ENCODE measurements at regions not wholly inside any gene's neighbourhood (a gene's known extent, or its start where the extent isn't known, plus 50 kb on each side); places are given as distances from the start of the nearest gene placed in this dataset.

DNA sequence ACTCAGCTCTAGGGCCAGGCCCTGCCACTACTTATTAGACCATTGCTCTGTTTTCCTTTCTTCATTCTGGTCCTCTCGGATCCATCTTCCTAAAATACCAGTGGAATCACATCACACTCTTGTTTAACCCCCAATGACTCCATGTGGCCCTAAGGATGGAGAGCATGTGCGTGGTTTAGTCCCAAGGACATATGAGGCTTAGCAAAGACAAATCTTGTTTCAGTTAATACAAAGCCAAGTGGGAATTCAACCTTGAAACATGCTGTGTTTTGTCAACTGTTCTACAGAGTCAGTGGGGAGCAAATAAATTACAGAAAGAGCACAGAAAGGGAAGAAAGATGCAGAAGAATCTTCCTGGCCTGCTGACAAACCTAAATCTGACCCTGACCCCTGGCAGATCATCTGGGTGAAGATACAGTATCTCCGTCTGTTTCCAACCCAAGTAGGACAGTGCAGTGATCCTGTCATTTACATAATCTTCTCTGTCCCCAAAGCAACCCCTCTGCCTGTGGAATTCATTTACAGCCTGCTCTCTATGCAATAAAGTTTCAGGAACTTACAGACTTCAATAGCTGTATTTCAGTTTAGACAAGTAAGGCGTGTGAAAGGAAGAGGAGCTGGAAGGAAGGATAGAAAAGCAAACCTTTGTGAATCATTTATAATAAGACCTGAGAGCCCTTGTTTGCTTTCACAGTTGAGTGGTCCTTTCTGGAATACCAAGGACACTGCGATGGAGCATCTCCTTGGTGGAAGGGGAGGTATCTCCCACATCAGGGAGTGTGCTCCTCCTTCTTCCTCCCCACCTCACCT is 144.0 kb downstream of the THBS2 start:
- Mint-ChIP-seq H3K4me1 (no peaks in the 10 kb centered on the region), H3K9me3 (ENCODE audit: insufficient read depth) (peaks cover 7% of the 10 kb centered on the region), H3K27ac (no peak overlapping the region), H3K27me3 (peaks cover 4% of the 10 kb centered on the region), H3K4me3 (no peak overlapping the region)
- DNase-seq (no peak), ATAC-seq (ENCODE audit: low read depth) (no peak)
- H3K36me3 ChIP-seq (replicated peaks in 1 of 2; ENCODE audit: control extremely low read depth in 1 of 2, control insufficient read depth in 1 of 2, extremely low read depth in 1 of 2, insufficient read depth in 2 of 2, low read length in 1 of 2), result no peaks in the 10 kb centered on the region
- TF ChIP-seq, protein P1, sequence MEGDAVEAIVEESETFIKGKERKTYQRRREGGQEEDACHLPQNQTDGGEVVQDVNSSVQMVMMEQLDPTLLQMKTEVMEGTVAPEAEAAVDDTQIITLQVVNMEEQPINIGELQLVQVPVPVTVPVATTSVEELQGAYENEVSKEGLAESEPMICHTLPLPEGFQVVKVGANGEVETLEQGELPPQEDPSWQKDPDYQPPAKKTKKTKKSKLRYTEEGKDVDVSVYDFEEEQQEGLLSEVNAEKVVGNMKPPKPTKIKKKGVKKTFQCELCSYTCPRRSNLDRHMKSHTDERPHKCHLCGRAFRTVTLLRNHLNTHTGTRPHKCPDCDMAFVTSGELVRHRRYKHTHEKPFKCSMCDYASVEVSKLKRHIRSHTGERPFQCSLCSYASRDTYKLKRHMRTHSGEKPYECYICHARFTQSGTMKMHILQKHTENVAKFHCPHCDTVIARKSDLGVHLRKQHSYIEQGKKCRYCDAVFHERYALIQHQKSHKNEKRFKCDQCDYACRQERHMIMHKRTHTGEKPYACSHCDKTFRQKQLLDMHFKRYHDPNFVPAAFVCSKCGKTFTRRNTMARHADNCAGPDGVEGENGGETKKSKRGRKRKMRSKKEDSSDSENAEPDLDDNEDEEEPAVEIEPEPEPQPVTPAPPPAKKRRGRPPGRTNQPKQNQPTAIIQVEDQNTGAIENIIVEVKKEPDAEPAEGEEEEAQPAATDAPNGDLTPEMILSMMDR (IDR thresholded peaks at IDR 0.05), result no peak
- no peaks in the 10 kb centered on the region for H4K20me1 ChIP-seq (ENCODE audit: control insufficient read depth, insufficient read depth, low read length, poor library complexity, severe bottlenecking)
- H3K79me2 ChIP-seq (ENCODE audit: control insufficient read depth, insufficient read depth, low read length), result no peaks in the 10 kb centered on the region
- H2AFZ ChIP-seq (ENCODE audit: insufficient read depth, low read depth, low read length, poor library complexity, severe bottlenecking), result no peak overlapping the region
- peaks cover 0 to 6% (median 0%) of the 10 kb centered on the region in 4 experiments for H3K27me3 ChIP-seq (replicated peaks in 1 of 4; ENCODE audit: control extremely low read depth in 1 of 4, control insufficient read depth in 3 of 4, insufficient read depth in 4 of 4, low read length in 3 of 4)
- WGBS (ENCODE audit: insufficient coverage), result 80% methylated on average over 2 of the region's 5 CpGs
- no peaks in the 10 kb centered on the region for H3K4me1 ChIP-seq (ENCODE audit: control insufficient read depth in 2 of 2, insufficient read depth in 2 of 2, low read length in 2 of 2)
- intact Hi-C loops (cut with micrococcal nuclease), result no loop called here
- ChIA-PET CTCF (no interaction called here), POLR2A (no interaction called here)
- H3K27ac ChIP-seq (ENCODE audit: low read length in 2 of 2), result no peak overlapping the region
- no peaks in the 10 kb centered on the region for H3K9me3 ChIP-seq (ENCODE audit: control extremely low read depth in 1 of 3, control insufficient read depth in 2 of 3, insufficient read depth in 1 of 3, low read length in 2 of 3)
- H3K9ac ChIP-seq (ENCODE audit: low read length), result no peak overlapping the region
- H3K4me3 ChIP-seq (ENCODE audit: control extremely low read depth in 1 of 5, extremely low read depth in 1 of 5, insufficient read depth in 1 of 5, low read depth in 2 of 5, low read length in 4 of 5), result no peak overlapping the region
- H3K4me2 ChIP-seq (replicated peaks; ENCODE audit: low read depth, low read length, poor library complexity, severe bottlenecking), result no peak overlapping the region

DNA sequence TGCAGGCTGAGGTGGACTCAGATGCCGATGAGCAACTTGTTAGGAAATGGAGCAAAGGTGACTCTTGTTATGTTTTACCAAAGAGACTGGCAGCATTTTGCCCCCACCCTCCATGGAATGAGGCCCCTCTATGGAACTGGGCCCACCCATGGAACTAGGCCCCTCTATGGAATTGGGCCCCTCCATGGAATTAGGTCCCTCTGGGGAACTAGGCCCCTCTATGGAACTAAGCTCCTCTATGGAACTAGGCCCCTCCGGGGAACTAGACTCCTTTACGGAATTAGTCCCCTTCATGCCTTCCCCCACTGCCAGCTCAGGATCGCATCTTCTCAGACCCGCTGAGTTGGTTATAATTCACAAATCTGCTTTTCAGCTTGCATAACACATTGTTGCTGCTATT is 144.9 kb downstream of the THBS2 start:
- Histone ChIP-seq H3K36me3 (replicated peaks in 1 of 2; ENCODE audit: control extremely low read depth in 1 of 2, control insufficient read depth in 1 of 2, extremely low read depth in 1 of 2, insufficient read depth in 2 of 2, low read length in 1 of 2) (no peaks in the 10 kb centered on the region), H3K4me1 (ENCODE audit: control insufficient read depth in 2 of 2, insufficient read depth in 2 of 2, low read length in 2 of 2) (no peaks in the 10 kb centered on the region), H3K9me3 (ENCODE audit: control extremely low read depth in 1 of 3, control insufficient read depth in 2 of 3, insufficient read depth in 1 of 3, low read length in 2 of 3) (no peaks in the 10 kb centered on the region), H3K27ac (ENCODE audit: low read length in 2 of 2) (no peak overlapping the region), H3K4me2 (replicated peaks; ENCODE audit: low read depth, low read length, poor library complexity, severe bottlenecking) (no peak overlapping the region), H3K9ac (ENCODE audit: low read length) (no peak overlapping the region), H2AFZ (ENCODE audit: insufficient read depth, low read depth, low read length, poor library complexity, severe bottlenecking) (no peak overlapping the region), H3K4me3 (ENCODE audit: control extremely low read depth in 1 of 5, extremely low read depth in 1 of 5, insufficient read depth in 1 of 5, low read depth in 2 of 5, low read length in 4 of 5) (no peak overlapping the region), H3K79me2 (ENCODE audit: control insufficient read depth, insufficient read depth, low read length) (no peaks in the 10 kb centered on the region), H4K20me1 (ENCODE audit: control insufficient read depth, insufficient read depth, low read length, poor library complexity, severe bottlenecking) (no peaks in the 10 kb centered on the region), H3K27me3 (replicated peaks in 1 of 4; ENCODE audit: control extremely low read depth in 1 of 4, control insufficient read depth in 3 of 4, insufficient read depth in 4 of 4, low read length in 3 of 4) (peaks cover 0 to 6% (median 0%) of the 10 kb centered on the region in 4 experiments)
- intact Hi-C loops (cut with micrococcal nuclease), result no loop called here
- no peak for DNase-seq
- no peak for TF ChIP-seq EZH2 (IDR thresholded peaks at IDR 0.05; ENCODE audit: borderline replicate concordance, insufficient read depth, low read depth, low read length, poor library complexity, severe bottlenecking)
- TF ChIP-seq, protein P1 (IDR thresholded peaks at IDR 0.05), result no peak
- ChIA-PET POLR2A (no interaction called here), CTCF (no interaction called here)
- H3K4me3 Mint-ChIP-seq, result no peak overlapping the region
- no peak overlapping the region for H3K27ac Mint-ChIP-seq
- 94% methylated on average over 5 of the region's 5 CpGs for WGBS (ENCODE audit: insufficient coverage)
- H3K9me3 Mint-ChIP-seq (ENCODE audit: insufficient read depth), result peaks cover 7% of the 10 kb centered on the region
- peaks cover 4% of the 10 kb centered on the region for H3K27me3 Mint-ChIP-seq
- H3K4me1 Mint-ChIP-seq, result no peaks in the 10 kb centered on the region
- no peak for ATAC-seq (ENCODE audit: low read depth)

Measured in B cell (primary cell).